DMS 273 treated with DMSO at 0.1 percent for 48 hours (cell line): ENCODE measurements at regions not wholly inside any gene's neighbourhood (a gene's known extent, or its start where the extent isn't known, plus 50 kb on each side); places are given as distances from the start of the nearest gene placed in this dataset.

Experiments used
- DNase-seq: peaks from one replicate; lab custom pipeline; 2025; lab: John Stamatoyannopoulos, UW

- no peak for DNase-seq
These were observed 148.8 kb downstream of the INO80D start for GRCh38 chr2:205937211-205937610.

- DNase-seq, result no peak
These were observed 149.5 kb downstream of the INO80D start for GRCh38 chr2:205936446-205936845.

- no peak for DNase-seq
These were observed 151.5 kb downstream of the INO80D start for GRCh38 chr2:205934443-205934842.

DNA sequence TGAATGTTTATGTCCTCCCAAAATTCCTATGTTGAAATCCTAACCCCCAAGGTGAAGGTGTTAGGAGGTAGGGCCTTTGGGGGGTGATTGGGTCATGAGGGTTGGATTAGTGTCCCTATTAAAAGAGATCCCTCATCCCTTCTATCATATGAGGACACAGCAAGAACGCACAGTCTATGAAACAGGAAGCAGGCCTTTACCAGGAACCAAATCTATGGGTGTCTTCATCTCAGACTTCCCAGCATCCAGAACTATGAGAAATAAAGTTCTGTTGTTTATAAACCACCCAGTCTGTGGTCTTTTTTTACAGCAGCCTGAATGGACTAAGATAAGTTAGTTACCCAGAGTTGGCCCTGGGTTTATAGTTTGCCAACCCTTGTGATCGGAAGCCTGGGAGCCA is 153.1 kb downstream of the INO80D start:
- DNase-seq, result no peak

DNA sequence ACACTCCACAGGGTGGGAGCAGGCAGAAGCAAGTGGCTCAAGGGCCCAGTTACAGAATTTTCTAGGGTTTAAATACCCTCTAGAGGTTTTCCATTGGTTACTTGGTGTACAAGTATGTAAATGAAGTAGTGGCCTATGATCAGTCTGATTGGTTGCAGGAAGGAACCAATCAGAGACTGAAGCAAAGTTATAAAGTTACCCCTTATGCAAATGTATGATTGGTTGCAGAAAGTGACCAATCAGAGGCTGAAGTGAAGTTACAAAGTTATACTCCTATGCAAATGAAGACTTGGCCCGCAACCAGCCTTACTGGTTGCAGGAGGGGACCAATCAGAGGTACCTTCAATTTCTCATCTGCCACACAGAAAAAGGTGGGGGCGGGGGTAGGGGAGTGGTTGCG is 154.6 kb downstream of the INO80D start:
- DNase-seq, result no peak

GRCh38 chr2:205930209-205930608 is 155.8 kb downstream of the INO80D start:
- DNase-seq, result no peak

- DNase-seq, result no peak
These were observed 156.6 kb downstream of the INO80D start for GRCh38 chr2:205929246-205929942.

- no peak for DNase-seq
These were observed 160.3 kb downstream of the INO80D start for GRCh38 chr2:205925373-205926337.

DNA sequence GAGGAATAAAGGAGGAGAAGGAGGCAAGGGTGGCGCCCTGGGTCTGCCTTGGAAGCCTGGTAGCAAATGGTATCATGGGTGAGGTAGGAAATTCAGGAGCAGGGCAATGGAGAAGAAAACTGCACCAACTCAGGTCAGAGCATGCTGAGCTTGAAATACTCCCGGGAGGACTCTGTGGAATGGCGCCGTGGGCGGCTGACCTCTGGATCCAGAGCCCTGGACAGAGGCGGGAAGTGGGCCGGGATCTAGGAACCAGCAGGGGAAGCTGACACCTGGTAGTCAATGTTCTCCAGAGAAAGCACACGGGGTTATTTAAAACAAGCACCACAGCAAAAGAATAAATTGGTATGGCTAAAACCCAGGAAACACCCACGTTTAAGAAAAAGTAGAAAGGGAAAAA is 161.3 kb downstream of the INO80D start:
- no peak for DNase-seq

DNA sequence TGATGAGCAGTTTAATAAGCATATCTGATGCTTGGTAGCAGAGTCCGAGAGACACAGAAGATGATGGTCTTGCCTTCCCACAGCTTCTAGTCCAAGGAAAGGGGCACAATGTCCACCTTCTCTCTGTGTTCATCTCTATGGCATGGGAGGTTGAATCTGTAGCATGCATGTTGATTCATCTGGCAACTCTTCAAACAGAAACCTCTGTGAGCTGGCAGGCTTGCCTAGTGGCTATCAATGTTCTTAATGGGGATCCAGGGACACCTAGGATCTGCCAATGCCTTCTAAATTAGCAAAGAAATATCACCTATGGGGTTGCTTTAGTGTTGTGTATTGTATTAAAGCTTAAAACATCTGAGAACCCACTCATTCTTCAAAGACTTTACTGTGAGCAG is 170.8 kb downstream of the INO80D start:
- no peak for DNase-seq

GRCh38 chr2:205914213-205915129 is 171.5 kb downstream of the INO80D start:
- DNase-seq, result no peak

GRCh38 chr2:205913668-205914067 is 172.3 kb downstream of the INO80D start:
- DNase-seq, result no peak

DNA sequence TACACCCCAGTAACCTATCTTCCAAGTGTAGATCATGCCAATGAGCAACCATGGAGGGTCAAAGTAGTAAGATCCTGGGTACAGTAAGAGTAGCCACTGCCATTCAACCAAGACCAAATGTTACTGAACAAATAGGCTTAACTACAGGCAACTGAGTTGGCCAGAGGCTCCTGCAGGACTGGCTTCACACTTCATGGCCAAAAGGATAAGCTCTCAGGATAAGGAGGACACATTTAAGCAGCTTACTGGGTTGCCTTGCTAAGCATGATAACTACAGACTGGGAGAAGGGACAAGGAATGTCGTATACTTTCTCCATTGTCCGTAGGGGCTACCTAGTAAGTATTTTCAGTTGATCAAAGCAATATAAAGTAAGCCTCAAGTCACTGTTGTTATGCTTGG is 174.7 kb downstream of the INO80D start:
- DNase-seq, result no peak

- no peak for DNase-seq
These were observed 176.8 kb downstream of the INO80D start for GRCh38 chr2:205909184-205909572.

DNA sequence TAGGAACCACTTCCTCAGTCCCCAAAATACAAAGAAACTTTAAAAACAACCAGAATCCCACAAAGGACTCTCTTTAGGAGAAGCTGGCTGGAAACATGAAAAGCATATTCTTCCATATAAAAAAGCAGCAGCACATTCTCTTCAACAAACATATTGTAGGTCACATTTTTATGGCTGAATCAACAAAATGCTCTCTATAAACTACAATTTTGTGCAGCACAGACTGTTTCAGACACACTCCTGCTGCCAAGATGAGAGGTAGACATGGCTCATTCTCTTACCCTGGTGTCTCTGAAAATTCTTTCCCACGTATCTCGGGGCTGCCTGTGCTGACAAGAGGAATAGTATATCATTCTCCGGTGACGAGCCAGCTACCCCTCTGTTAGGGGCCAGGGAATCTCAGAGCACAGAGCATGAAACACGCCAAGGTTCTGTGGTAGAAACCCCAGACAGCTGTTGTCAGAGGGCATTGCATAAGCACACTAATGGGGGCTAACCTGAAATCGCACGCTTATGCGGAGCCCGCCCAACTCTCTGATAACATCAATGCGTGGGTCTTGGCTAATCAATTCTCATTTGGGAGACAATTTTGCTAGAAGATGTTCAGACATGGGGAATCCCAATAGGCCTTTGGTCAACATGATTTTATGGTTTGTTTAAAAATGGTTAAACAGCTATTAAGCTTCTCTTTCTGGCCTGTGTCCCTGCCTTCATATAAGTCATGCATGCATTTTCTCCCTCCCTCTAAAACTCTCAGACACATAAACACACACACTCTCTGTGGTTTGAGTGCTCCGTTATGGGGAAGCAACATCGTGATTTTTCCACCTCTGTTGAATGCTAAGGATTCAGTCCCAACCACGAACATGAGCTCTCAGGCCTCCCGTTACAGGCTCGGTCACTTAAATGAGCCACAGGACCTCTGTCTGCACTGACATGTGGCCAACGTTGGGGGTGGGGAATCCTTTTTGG is 177.5 kb downstream of the INO80D start:
- DNase-seq, result no peak

DNA sequence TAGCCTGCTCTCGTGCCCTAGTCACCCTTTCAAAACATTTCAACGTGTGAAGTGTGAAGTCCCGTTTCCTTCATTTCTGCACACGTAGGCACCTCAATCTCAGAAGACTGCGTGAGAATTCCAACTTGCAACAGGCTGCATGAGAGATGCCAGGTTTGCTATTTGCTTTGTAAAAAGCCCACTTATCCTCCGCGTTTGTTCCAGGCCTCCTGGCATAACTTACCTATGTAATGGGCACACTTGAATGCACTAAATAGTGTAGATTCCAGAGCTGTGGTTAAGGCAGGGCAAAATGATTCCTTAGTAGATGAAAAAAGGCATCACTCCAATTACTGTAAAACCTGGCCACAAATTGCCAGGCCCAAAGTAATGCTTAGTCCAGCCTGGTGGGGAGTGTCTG is 179.6 kb downstream of the INO80D start:
- no peak for DNase-seq

GRCh38 chr2:205905576-205905975 is 180.4 kb downstream of the INO80D start:
- DNase-seq, result no peak

DNA sequence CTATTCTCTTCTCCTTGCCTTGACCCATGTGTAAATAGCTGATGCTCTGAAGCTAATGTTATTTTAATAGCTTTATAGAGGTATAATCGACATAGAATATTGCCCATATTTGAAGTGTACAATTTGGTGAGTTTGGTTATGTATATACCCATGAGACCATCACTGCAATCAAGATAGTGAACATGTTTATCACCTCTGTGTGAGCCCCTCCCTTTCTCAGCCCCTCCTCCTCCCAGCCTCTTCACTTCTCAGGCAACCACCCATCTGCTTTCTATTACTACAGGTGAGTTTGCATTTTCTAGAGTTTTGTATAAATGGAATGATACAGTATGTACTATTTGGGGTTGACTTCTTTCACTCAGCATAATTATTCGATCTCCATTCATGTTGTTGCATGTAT is 181.1 kb downstream of the INO80D start:
- DNase-seq, result no peak

DNA sequence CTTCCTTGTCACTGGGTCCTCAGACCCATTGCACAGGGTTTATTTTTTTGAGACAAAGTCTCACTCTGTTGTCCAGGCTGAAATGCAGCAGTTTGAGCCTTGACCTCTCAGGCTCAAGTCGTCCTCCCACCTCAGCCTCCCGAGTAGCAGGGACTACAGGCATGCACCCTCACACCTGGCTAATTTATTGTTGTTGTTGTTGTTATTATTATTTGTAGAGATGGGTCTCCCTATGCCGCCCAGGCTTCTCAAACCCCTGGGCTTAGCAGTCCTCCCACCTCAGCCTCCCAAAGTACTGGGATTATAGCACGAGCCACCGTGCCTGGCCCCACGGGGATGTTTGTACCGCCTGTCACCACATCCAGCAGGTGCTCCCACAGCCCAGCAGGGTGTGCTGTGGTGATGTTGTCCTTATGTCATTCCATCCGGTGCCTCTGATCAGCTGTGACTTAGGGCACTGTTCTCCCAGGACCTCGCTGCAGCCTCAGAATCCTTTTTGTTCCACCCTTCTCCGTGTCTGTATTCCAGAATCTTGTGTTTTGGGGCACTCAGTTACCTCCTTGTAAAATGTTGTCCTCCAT is 182.3 kb downstream of the INO80D start:
- DNase-seq, result no peak

DNA sequence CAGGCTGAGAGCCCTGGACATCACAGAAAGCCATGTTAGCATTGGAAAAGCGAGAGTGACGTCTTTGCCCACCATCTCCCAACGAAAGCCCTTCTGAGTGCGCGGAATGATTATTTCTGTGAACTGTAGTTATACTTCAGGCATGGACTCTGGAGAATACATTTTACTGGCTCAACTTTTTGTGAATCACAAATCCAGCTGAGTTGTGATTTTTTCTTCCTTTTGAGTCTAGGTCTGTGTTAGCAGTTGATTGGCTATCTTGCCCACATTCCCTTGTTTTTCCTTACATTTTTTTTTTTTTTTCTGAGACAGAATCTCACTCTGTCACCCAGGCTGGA is 183.1 kb downstream of the INO80D start:
- DNase-seq, result no peak
